HepG2 (cell line): ENCODE measurements at regions not wholly inside any gene's neighbourhood (a gene's known extent, or its start where the extent isn't known, plus 50 kb on each side); places are given as distances from the start of the nearest gene placed in this dataset.

Experiments
- ATAC-seq: fragments of 200-7000 bp; cut with Tn5 transposase; 3 replicates; pipeline ENCODE4 v1.9.1; 2020; ENCODE audit warnings: mild to moderate bottlenecking, moderate library complexity
- BruUV-seq: library from RNA; stranded (reverse); fragments of 400-500 nt; replicated peaks from 2 replicates; lab custom pipeline; 2021; lab: Mats Ljungman, UMichigan
- CTCF ChIA-PET: fragments of 300-600 bp; formaldehyde crosslinking; extraction: SDS; loops from one replicate; lab custom pipeline; 2021; ENCODE audit warnings: low total read pairs, inconsistent platforms, low intra/inter-chr PET ratio; lab: Yijun Ruan, JAX
- POLR2A ChIA-PET: fragments of 350-600 bp; sonication (Branson Sonifier 250); formaldehyde crosslinking; loops from one replicate; lab custom pipeline; 2020; ENCODE audit warnings: antibody characterized with exemption, inconsistent platforms; lab: Yijun Ruan, JAX
- DNase-seq: peaks from one replicate; pipeline ENCODE4 v3.0.0-alpha.2; 2015; ENCODE audit warnings: low spot score
- FAIRE-seq: peaks from 3 replicates; lab custom pipeline; 2011; peaks lifted over from hg19 to GRCh38; lab: Jason Lieb, UNC
- H2AFZ ChIP-seq: one replicate; pipeline ENCODE4 v1.6.1; 2011; ENCODE audit warnings: low read length, inconsistent platforms
- H3K27ac ChIP-seq: fragments of 300-600 bp; 3 replicates; pipeline ENCODE4 v1.8.0; 2011; ENCODE audit warnings: mixed run types, mild to moderate bottlenecking, mixed read lengths, low read length, inconsistent platforms; ENCODE audit not compliant: insufficient read depth; ENCODE audit errors: extremely low read length
- H3K27me3 ChIP-seq, 2 experiments: fragments of 200-600 bp in 1 of 2; 2 replicates in 1 of 2; 3 replicates in 1 of 2; pipeline versions ENCODE4 v1.6.0 to v1.8.0; 2011; ENCODE audit warnings: low read length in 2 of 2, mild to moderate bottlenecking in 2 of 2, moderate library complexity in 2 of 2, inconsistent platforms in 1 of 2; ENCODE audit not compliant: insufficient read depth in 2 of 2, control insufficient read depth in 1 of 2
- H3K36me3 ChIP-seq, 2 experiments: fragments of 200-600 bp in 1 of 2; replicated peaks in 1 of 2; 2 replicates in 1 of 2; 3 replicates in 1 of 2; pipeline versions ENCODE4 v1.5.1 to v1.8.0; 2011; ENCODE audit warnings: low read length in 2 of 2, inconsistent platforms in 1 of 2; ENCODE audit not compliant: insufficient read depth in 2 of 2, control insufficient read depth in 1 of 2
- H3K4me1 ChIP-seq: 2 replicates; pipeline ENCODE4 v1.5.1; 2012; ENCODE audit warnings: low read length, inconsistent platforms; ENCODE audit not compliant: insufficient read depth
- H3K4me2 ChIP-seq: 2 replicates; pipeline ENCODE4 v1.6.0; 2011; ENCODE audit warnings: low read depth, low read length, inconsistent platforms
- H3K4me3 ChIP-seq, 3 experiments: fragments of 200-600 bp in 1 of 3; sonication (generic), shearing (Covaris generic) in 1 of 3; replicated peaks in 1 of 3; 2 replicates each; pipeline ENCODE4 v1.5.1; 2011 to 2016; ENCODE audit warnings: low read length in 3 of 3, inconsistent platforms in 2 of 3, low read depth in 2 of 3, mild to moderate bottlenecking in 2 of 3, control low read depth in 1 of 3, mixed read lengths in 1 of 3; ENCODE audit not compliant: insufficient read depth in 1 of 3
- H3K79me2 ChIP-seq: one replicate; pipeline ENCODE4 v1.6.1; 2011; ENCODE audit warnings: low read length, inconsistent platforms; ENCODE audit not compliant: insufficient read depth
- H3K9ac ChIP-seq: 2 replicates; pipeline ENCODE4 v1.6.0; 2011; ENCODE audit warnings: mild to moderate bottlenecking, low read depth, low read length, inconsistent platforms; ENCODE audit not compliant: insufficient read depth
- H3K9me3 ChIP-seq: 2 replicates; pipeline ENCODE4 v1.5.1; 2012; ENCODE audit warnings: mild to moderate bottlenecking, low read length
- H4K20me1 ChIP-seq: 2 replicates; pipeline ENCODE4 v1.6.0; 2011; ENCODE audit warnings: inconsistent platforms, mild to moderate bottlenecking, low read length, moderate library complexity; ENCODE audit not compliant: insufficient read depth
- ATRX ChIP-seq: sonication (generic); formaldehyde crosslinking; IDR thresholded peaks from 2 replicates; pipeline ENCODE4 v1.4.0; 2020; ENCODE audit warnings: missing genetic modification reagents, borderline replicate concordance
- CTCF ChIP-seq: sonication (generic); formaldehyde crosslinking; IDR thresholded peaks from 2 replicates; pipeline ENCODE4 v1.5.0; 2020; ENCODE audit warnings: mild to moderate bottlenecking, missing genetic modification reagents, moderate library complexity
- NONO ChIP-seq, 2 experiments: fragments of 450-650 bp in 1 of 2; sonication (generic) in 1 of 2; formaldehyde crosslinking in 1 of 2; IDR thresholded peaks in 1 of 2; conservative IDR thresholded peaks in 1 of 2; 2 replicates each; pipeline versions ENCODE4 v1.6.1 to v1.8.0; 2017 to 2022; ENCODE audit warnings: mild to moderate bottlenecking in 1 of 2, missing genetic modification reagents in 1 of 2, moderate library complexity in 1 of 2
- STAG1 ChIP-seq: sonication (generic); formaldehyde crosslinking; IDR thresholded peaks from 2 replicates; pipeline ENCODE4 v1.4.0; 2020; ENCODE audit warnings: missing genetic modification reagents
- TAF1 ChIP-seq: sonication (generic); formaldehyde crosslinking; IDR thresholded peaks from 2 replicates; pipeline ENCODE4 v1.4.0; 2020; ENCODE audit warnings: missing genetic modification reagents
- ZNF770 ChIP-seq: sonication (generic); formaldehyde crosslinking; IDR thresholded peaks from 2 replicates; pipeline ENCODE4 v1.5.0; 2020; ENCODE audit warnings: mild to moderate bottlenecking, missing genetic modification reagents
- ZSCAN30 ChIP-seq: sonication (generic); formaldehyde crosslinking; IDR thresholded peaks from 2 replicates; pipeline ENCODE4 v1.5.0; 2020; ENCODE audit warnings: mild to moderate bottlenecking, missing genetic modification reagents
- WGBS: methylation state at CpG from one replicate; pipeline ENCODE4 v1.1.6; 2017; ENCODE audit warnings: low lambda C conversion rate; 5-methylcytosine and 5-hydroxymethylcytosine counted together
- in situ Hi-C: cut with HindIII; loops from 2 replicates; pipeline ENCODE4 v1.10.0; 2017; ENCODE audit warnings: low pct_unique_long_range_greater_than_20kb; ENCODE audit not compliant: extremely low pct_ligation_motif_present
- intact Hi-C: fragments of 100-400 bp; cut with micrococcal nuclease; formaldehyde crosslinking; loops from one replicate; pipeline ENCODE4 v1.10.0; 2022; ENCODE audit not compliant: unreplicated experiment

- Histone ChIP-seq H3K9ac (no peak overlapping the region), H3K79me2 (no peaks in the 10 kb centered on the region), H3K4me3 (no peak overlapping the region), H3K36me3 (no peaks in the 10 kb centered on the region), H3K4me1 (no peaks in the 10 kb centered on the region), H2AFZ (no peak overlapping the region), H4K20me1 (no peaks in the 10 kb centered on the region), H3K27me3 (no peaks in the 10 kb centered on the region), H3K27ac (no peak overlapping the region), H3K4me2 (no peak overlapping the region), H3K9me3 (peaks cover 24% of the 10 kb centered on the region)
- TF ChIP-seq CTCF (CRISPR knock-in tag) (peak; percentile 45), NONO (IDR thresholded peaks at IDR 0.05) (no peak), NONO (CRISPR knock-in tag; conservative IDR thresholded peaks at IDR 0.05) (no peak), STAG1 (CRISPR knock-in tag) (peak; percentile 50), ZNF770 (CRISPR knock-in tag) (no peak), ZSCAN30 (no peak), ATRX (CRISPR knock-in tag) (no peak), TAF1 (CRISPR knock-in tag) (no peak)
- peak; percentile 1 for DNase-seq
- in situ Hi-C loops = no loop called here
- BruUV-seq = no TSS peak
- WGBS = 0% methylated on average over 4 of the region's 4 CpGs
- ATAC-seq = peak; percentile 53; the same call in 2 of the 3 replicates
- intact Hi-C loops = no loop called here
- CTCF ChIA-PET = interaction anchor here (1.4 to 1.9 kb wide), 2 partner anchors 1463 to 1995 kb away, joined by 4 to 6 read pairs; no protein-coding TSS in a partner anchor
- POLR2A ChIA-PET = no interaction called here
- FAIRE-seq = no peak
Observed at GRCh38 chr13:55245005-55245644, 1895.6 kb upstream of the PRR20A start.
